ENCODE measurements at regions not wholly inside any gene's neighbourhood (a gene's known extent, or its start where the extent isn't known, plus 50 kb on each side); places are given as distances from the start of the nearest gene placed in this dataset.

DNA sequence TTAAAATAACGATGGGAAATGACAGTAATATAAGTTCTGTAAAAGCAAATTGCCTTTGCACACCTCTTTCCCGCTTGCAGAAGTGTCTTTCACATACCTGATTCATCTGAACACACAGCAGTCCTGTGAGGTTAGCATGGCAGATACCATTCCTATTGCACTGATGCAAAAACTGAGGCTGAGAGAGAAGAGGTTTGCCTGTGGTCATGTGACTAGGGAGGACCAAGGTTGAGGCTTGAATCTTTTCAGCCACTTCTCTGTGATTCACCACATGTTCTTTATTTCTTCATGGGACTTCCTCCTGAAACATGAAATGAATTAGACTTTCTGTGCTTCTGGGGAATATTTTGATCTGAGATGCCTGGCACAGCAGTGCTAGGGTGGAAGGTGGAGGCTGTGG is 92.9 kb downstream of the VEGFA start:
- TF ChIP-seq TAF1 (IDR thresholded peaks at IDR 0.05; ENCODE audit: borderline replicate concordance, insufficient read depth, low read length) (no peak), FOXP2 (optimal IDR thresholded peaks at IDR 0.05; ENCODE audit: borderline replicate concordance, extremely low read depth, extremely low read length, insufficient read depth) (no peak)
- TF ChIP-seq, protein P1, sequence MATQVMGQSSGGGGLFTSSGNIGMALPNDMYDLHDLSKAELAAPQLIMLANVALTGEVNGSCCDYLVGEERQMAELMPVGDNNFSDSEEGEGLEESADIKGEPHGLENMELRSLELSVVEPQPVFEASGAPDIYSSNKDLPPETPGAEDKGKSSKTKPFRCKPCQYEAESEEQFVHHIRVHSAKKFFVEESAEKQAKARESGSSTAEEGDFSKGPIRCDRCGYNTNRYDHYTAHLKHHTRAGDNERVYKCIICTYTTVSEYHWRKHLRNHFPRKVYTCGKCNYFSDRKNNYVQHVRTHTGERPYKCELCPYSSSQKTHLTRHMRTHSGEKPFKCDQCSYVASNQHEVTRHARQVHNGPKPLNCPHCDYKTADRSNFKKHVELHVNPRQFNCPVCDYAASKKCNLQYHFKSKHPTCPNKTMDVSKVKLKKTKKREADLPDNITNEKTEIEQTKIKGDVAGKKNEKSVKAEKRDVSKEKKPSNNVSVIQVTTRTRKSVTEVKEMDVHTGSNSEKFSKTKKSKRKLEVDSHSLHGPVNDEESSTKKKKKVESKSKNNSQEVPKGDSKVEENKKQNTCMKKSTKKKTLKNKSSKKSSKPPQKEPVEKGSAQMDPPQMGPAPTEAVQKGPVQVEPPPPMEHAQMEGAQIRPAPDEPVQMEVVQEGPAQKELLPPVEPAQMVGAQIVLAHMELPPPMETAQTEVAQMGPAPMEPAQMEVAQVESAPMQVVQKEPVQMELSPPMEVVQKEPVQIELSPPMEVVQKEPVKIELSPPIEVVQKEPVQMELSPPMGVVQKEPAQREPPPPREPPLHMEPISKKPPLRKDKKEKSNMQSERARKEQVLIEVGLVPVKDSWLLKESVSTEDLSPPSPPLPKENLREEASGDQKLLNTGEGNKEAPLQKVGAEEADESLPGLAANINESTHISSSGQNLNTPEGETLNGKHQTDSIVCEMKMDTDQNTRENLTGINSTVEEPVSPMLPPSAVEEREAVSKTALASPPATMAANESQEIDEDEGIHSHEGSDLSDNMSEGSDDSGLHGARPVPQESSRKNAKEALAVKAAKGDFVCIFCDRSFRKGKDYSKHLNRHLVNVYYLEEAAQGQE (IDR thresholded peaks at IDR 0.05; ENCODE audit: insufficient read depth in 1 of 2, low read depth in 2 of 2, low read length in 2 of 2), result no peak

Measured in PFSK-1 (cell line).